GM21576 (cell line): ENCODE measurements at regions not wholly inside any gene's neighbourhood (a gene's known extent, or its start where the extent isn't known, plus 50 kb on each side); places are given as distances from the start of the nearest gene placed in this dataset.

Experiments
- ATAC-seq: cut with Tn5 transposase; IDR thresholded peaks from one replicate; pipeline ENCODE4 v1.9.1; 2021; ENCODE audit warnings: mild to moderate bottlenecking, moderate library complexity; ENCODE audit not compliant: unreplicated experiment

DNA sequence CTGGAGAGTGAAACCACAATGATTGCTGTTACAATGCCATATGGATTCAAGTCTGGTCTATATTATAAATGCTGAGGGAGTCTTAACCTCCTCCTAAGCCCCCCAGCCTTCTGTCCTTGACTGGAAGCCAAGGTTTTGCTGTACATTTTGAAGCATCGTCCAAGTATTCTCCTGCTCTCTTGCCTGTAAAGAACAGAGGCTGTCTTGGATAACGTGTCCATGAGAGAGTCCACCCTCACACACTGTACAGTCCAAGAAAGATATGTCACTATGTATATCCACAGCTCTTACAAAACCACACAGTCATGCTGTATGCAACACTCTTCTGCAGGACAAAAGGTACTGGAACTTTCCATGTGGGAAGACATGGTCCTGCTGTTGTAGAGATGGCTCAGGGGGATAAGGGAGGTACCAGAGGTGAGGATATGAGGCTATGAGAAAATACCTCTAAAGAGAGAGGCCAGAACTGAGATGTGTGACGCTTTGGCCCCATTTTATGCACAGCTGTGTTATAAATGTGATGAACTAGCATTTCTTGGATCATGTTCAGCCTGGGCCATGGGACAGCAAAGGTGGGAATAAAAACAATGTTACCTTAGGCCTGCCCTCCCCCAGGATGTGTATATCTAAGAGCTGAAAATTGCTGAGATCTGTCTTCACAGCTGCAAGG lies 678.6 kb downstream of the IQCM start:
- no peak for ATAC-seq

GRCh38 chr4:149135062-149135461 lies 680.6 kb downstream of the IQCM start:
- no peak for ATAC-seq

DNA sequence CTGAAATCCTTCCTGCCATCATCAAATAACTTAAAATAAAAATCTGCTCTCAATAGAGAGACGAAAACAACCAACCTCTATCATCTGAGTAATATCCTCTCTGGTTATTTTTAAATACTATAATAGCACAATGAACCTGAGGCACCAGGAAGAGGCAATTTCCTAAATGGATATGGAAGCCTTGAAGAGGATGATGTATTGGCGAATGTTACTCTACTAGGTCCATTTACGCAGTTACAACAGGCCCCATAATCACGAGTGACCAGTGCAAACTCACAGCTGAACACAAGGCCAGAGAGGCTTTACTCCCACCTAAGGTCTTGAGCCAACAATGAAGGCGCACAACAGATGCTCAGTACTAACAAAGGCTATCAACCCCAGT lies 678.8 kb upstream of the NR3C2 start:
- ATAC-seq, result no peak

- no peak for ATAC-seq
Observed at GRCh38 chr4:149120331-149121022, 678.3 kb upstream of the NR3C2 start.

GRCh38 chr4:149116806-149117205 lies 674.6 kb upstream of the NR3C2 start:
- no peak for ATAC-seq

GRCh38 chr4:149113804-149114430 lies 671.7 kb upstream of the NR3C2 start:
- no peak for ATAC-seq

- no peak for ATAC-seq
Observed at GRCh38 chr4:149112109-149112508, 669.9 kb upstream of the NR3C2 start.

DNA sequence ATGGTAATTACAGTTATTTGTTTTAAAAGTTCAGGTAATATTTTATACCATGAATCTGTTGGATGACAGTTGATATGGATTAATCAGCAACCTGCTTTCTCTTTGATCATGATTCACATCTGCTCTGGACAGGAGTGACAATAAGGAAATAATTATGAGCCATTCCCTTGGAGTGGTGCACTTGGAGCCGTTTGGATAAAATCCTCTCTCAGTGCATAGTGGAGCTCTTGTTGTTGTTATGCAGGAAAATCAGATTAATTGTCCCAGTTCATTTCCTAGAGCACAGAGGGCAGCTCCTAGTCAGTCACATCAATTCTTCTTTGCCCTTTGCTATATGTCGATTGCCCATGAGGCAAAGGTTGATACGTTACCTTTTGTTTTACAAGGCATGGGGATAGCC lies 668.3 kb upstream of the NR3C2 start:
- no peak for ATAC-seq

DNA sequence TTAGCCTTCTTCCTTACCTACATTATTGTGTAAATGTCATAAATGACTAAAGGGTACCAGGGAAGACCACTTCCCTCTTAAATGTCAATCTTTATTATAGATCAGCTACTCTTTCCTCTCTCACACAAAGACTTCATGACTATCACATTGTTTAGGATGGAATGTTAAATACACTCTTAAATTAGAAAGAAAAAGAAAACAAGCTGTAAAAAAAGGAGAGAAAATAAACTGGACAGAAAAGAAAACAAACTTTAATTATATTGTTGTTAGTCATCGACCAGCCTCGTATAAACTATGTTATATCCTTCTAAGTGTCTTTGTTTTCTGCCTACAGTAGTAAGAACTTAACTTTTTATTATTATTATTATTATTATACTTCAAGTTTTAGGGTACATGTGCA lies 666.4 kb upstream of the NR3C2 start:
- no peak for ATAC-seq

DNA sequence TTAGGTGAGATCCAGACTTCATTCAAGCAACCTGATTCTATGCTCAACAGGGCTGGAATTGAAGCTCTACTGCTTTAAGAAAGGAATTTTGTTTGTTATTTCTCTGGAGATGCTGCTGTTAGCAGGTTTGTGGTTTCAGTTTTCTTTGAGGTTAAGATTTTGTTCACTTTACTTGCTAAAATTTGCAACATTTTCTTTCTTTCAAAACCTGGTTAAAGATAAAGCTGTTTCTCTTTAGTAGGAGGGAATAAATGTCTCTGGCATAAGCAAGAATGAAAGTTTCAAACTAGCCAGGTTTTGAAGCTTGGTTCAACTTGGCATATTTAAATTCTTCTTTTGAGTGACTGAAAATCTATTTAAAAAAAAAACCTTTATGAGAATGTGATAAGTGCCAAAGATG lies 660.6 kb upstream of the NR3C2 start:
- ATAC-seq, result no peak

DNA sequence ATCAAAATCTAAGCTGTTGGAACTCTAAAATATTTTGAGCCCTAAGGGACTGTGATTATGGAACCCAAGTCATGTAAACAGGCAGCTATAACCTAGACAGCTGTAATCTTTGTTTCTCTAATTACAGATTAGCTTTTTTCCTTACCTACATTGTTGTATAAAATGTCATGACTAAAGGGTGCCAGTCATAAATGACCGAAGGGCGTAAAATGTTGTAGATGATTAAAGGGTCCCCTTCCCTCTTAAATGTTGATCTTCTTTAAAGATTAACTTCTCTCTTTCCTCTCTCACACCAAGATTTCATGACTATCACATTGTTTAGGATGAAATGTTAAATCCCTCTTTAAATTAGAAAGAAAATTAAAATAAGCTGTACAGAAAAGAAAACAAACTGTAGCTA lies 659.4 kb upstream of the NR3C2 start:
- ATAC-seq, result no peak

GRCh38 chr4:149095811-149096210 lies 653.6 kb upstream of the NR3C2 start:
- no peak for ATAC-seq

DNA sequence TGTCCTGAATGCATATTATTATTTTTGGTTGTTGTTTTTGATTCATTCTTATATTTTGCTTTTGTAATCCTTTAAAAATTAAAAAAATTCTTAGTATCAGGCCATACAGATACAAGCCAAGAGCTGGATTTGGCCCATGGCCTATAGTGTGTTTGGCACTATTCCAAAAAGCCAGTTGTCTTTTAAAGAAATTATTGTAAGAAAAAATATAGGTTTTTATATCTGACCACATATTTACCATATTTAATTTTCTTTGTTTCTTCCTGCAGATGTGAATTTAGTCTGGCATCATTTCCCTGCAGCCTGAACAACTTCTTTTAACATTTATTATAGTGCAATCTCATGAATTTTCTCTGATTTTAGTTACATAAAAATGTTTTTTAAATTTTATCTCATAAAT lies 652.8 kb upstream of the NR3C2 start:
- no peak for ATAC-seq

DNA sequence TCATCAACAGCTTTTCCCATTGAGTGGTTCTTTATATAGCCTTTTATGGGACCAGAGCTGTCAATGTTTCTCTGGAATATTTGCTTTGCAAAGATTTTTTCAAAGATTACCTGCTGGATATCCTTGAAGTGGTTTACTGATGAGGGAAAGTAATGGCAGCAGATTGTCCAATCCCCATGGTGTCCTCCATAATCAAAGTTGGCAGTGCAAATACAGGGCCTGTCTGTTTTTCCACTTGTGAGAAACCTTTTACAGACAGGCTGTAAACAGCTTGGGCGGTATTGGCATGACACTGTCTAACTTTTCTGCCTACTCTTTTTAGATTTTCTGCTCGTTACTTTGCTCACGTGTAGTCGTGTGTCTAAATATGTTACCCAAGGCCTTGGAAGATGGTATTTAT lies 641.9 kb upstream of the NR3C2 start:
- no peak for ATAC-seq

DNA sequence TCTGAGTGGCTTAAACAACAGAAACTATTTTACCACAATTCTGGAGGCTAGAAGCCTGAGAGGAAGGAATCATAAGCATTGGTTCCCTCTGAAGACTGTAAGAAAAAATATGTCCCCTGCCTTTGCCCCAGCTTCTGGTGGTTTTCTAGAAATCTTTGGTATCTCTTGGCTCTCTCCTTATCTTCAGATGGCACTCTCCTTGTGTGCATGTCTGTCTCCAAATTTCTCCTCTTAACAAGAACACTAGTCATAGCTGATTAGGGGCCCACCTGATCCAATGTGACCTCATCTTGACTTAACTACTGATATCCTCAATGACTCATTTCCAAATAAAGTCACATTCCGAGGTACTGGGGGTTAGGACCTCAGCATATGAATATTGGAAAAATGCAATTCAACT lies 635.0 kb upstream of the NR3C2 start:
- no peak for ATAC-seq

- ATAC-seq, result no peak
Observed at GRCh38 chr4:149076401-149076800, 634.2 kb upstream of the NR3C2 start.

GRCh38 chr4:149072384-149072783 lies 630.2 kb upstream of the NR3C2 start:
- ATAC-seq, result no peak

DNA sequence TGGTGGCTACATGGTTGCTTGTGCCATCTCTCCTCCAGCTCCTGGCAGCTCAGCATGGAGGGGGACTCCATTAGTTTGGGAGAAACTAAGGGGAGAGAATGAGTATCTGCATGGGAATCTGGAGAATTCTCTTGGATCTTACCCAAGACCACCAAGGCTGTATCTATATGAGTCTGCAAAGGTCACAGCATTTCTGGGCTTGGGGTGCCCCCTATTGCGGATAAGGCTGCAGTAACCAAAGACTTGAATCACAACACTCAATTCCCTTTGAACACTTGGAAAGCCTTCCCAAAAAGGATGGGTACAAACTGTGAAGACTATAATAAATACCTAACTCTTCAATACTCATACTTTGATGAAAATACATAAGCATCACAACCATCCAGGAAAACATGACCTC lies 623.5 kb upstream of the NR3C2 start:
- no peak for ATAC-seq

DNA sequence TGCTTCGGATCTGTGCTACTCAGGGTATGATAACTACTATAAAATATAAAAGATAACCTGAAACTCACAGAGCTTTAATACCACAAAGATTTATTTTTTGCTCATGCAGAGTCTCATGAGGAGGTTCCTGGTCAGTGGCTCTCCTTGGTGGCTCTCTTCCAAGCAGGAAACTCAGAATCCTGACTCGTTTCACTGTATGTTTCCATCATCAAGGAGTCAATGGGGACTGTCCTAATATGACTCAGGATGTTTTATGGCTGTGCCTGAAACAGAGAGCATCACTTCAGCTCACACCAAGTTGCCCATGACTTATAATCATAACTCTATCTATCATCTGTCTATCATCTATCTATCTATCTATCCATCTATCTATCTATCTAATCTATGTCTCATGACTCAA lies 620.8 kb upstream of the NR3C2 start:
- ATAC-seq, result no peak

GRCh38 chr4:149057594-149057993 lies 615.4 kb upstream of the NR3C2 start:
- no peak for ATAC-seq

DNA sequence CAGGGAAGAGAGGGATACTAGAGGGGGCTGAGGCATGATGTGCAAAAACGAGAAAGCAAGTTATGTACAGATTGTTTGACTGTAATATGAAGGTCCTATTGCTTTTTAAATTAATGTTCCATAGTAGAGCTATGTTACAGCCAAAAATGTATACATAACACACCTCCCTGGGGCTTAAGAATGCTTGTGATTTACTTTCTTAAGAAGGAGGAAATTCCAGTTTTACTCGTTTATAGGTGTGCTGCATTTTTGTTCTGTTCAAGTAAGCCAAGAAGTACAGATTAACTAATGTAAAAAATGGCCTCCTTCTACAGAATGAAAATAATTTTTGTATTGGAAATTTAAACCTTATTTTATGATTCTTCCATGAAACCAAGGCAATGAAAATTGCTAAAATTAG lies 614.4 kb upstream of the NR3C2 start:
- ATAC-seq, result no peak

GRCh38 chr4:149055624-149056023 lies 613.4 kb upstream of the NR3C2 start:
- no peak for ATAC-seq
